Head of caudate nucleus (tissue), 42 donors: ENCODE measurements at regions not wholly inside any gene's neighbourhood (a gene's known extent, or its start where the extent isn't known, plus 50 kb on each side); places are given as distances from the start of the nearest gene placed in this dataset.
"Not testable (repeated sequence)": the region's sequence is repeated elsewhere in the genome, so short reads cannot be mapped to it uniquely, and the experiment has no call there.

Source experiments
- DNase-seq, 42 donors: peaks; one replicate each; pipeline versions ENCODE4 v3.0.0 to v3.0.0-alpha.2; 2020 to 2021; ENCODE audit warnings: mixed read lengths in 7 of 42
- intact Hi-C: fragments of 100-400 bp; cut with DNase I; formaldehyde crosslinking; loops from one replicate; pipeline ENCODE4 v1.15.0; 2022

DNA sequence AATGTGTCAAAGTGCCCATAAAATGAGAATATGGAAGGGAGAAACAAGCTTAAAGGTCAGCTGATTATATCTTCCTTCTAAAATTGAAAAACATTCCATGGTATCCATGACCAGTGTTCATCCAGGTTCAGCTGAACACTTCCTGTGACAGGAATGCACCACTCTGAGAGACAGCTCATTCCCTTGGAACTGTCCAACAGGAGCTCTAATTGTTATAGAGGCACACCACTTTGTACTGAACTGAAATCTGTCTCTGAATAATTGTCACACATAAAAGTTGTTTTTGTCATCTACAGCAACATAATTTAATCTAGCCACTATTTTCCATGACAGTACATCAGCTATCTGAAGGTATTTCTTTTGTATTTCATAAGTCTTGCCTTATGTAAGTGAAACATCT lies 195.9 kb upstream of the ZNF804A start:
- intact Hi-C loops, result no loop called here
- no peak for DNase-seq

DNA sequence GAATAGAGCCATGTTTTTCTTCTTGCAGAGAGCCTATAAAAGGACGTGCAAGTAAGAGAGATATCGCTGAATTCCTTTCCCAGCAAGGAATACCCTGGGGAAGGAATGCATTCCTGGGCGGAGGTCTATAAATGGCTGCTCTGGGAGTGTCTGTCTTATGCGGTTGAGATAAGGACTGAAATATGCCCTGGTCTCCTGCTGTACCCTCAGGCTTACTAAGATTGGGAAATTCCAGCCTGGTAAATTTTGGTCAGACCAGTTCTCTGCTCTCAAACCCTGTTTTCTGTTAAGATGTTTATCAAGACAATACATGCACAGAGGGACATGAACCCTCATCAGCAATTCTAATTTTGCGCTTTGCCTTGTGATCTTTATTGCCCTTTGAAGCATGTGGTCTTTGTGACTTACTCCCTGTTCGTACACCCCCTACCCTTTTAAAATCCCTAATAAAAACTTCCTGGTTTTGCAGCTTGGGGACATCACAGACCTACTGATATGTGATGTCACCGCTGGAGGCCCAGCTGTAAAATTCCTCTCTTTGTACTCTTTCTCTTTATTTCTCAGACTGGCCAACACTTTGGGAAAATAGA lies 191.2 kb upstream of the ZNF804A start:
- DNase-seq, intact Hi-C loops: not testable (repeated sequence)

- DNase-seq, result no peak
- intact Hi-C loops, result no loop called here
Observed at GRCh38 chr2:184410160-184410559, 188.2 kb upstream of the ZNF804A start.

GRCh38 chr2:184413221-184413620 lies 185.1 kb upstream of the ZNF804A start:
- intact Hi-C loops, result no loop called here
- no peak for DNase-seq

DNA sequence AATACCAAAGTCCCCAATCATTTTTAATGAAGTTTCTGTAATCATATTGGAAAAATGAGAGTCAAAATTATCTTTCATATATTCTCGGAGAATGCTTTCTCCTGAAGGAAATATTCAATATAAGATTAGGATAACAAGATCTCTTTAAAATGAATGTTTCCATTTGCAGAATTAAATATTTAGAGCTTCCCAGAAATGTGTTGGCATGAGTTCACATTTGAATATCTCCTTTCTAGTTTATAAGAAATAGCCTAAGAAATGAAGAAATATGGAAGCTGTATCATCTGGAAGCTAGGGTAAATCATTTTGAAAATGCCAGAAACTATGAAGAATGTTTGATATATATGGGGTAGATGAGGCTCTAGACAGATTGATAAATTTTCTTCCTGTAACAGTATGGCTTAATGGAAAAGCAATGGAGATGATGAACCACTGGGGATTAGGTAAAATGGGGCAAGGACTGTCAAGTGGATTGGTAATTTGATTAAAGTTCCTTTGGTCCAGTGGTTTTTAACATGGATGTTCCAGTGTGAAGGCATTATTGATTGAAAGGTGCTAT lies 184.6 kb upstream of the ZNF804A start:
- no peak for DNase-seq
- intact Hi-C loops, result no loop called here

DNA sequence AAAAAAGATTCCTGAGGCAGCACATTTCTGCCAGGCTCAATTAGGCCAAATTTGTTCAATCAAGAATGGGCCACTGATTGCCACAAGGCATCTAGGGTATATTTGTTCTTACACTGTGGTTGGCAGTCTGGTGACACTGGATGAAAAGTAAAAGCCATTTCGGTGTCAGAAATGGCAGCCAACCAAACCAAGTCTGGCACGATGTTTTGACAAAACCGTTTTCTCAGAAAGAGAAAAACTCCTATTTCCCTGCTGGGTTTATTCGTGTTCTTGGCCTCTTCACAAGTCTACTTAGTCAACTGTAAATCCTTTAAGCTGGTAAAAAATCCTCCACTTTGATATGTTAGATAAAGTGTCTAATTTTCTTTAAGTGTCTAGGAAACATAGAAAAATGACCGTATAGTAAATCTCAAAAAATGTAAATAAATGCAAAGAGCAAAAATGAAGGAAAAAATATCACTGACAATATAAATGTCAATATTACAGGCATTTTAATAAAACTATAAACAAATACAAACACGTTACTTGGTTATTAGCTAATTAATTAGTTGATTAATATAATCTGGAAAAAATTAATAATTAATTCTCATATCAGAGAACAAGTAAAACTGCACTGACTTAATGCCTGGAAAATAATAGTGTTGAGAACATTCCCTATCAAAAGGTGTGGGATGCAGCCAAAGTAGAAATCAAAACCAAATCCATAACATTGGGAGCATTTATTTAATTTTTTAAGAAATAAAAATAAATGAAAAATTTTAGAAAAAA lies 182.0 kb upstream of the ZNF804A start:
- DNase-seq, result peak in 3 of 42 donors; percentile 2 to 10 (median 3)
- intact Hi-C loops, result no loop called here

DNA sequence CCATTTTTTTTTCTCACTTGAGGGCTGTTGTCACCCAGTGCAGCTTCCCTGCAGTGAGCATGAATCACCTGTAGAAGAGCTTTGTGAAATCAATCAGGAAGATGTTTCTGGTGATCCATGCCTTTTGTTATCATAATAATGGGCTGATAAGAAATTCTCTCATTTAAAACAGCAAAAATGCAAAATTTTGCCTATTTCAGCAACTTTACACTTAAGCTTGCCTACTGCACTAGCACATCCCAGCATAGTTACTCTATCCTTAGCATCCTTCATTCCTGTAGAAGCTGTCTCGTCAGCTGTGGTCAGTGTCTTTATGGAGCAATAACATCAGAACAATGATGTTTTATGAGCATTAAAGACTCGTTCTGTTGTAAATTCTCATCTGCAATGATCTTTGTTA lies 178.6 kb upstream of the ZNF804A start:
- DNase-seq, result no peak
- intact Hi-C loops, result no loop called here

GRCh38 chr2:184421456-184421855 lies 176.9 kb upstream of the ZNF804A start:
- intact Hi-C loops, DNase-seq: not testable (repeated sequence)

GRCh38 chr2:184425083-184425482 lies 173.2 kb upstream of the ZNF804A start:
- DNase-seq, result no peak
- intact Hi-C loops, result no loop called here

GRCh38 chr2:184444217-184444616 lies 154.1 kb upstream of the ZNF804A start:
- intact Hi-C loops, result no loop called here

DNA sequence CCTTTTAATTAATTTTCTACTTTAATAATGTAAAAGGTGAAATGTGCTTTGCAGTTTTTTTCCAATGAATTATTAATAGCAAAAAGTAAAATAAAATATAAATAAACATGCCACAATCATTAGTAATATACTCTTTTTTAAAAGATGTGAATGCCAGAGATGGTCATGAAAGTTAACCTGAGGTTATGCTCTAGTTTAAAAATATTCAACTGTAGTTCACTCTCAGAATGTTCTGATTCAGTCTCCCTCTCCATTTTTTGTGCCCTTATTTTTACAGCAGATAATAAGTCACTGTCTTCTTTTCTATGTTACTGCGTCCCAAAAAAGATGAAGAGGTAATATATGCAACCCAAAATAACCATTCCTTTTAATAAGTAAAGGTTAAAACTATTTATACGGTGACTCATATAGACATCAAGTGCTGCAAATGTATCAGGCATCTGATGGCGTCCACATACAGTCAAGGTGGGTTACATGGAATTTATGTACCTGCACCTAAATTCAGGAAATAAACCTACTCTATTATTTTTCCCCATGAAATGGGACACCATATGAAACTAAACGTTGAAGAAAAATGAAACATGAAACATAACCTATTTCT lies 153.6 kb upstream of the ZNF804A start:
- intact Hi-C loops, result no loop called here
- DNase-seq, result peak in 3 of 42 donors; percentile 2 to 11 (median 7)

More at GRCh38 chr2:184444217-184444616, 154.1 kb upstream of the ZNF804A start:
- peak in 11 of 42 donors; percentile 9 to 51 (median 23) for DNase-seq

- intact Hi-C loops, result no loop called here
- DNase-seq, result no peak
Observed at GRCh38 chr2:184449760-184450159, 148.6 kb upstream of the ZNF804A start.

DNA sequence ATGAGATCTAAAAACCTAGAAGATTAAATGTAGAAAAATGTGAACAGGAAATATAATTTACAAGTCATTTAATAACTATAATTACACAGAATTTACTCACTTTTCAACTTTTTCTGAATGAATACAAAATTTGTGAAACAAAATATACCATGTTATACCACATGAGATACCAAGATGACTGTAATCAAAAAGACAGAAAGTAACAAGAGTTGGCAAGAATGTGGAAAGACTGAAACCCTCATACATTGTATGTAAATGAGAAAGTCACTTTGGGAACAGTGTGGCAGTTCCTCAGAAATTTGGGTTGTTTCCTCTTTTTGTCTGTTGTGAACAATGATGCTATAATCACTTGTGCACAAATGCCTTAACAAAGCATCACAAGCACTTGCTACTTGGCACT lies 145.4 kb upstream of the ZNF804A start:
- intact Hi-C loops, result no loop called here
- DNase-seq, result no peak

GRCh38 chr2:184455624-184456023 lies 142.7 kb upstream of the ZNF804A start:
- DNase-seq, result no peak
- intact Hi-C loops, result no loop called here

- intact Hi-C loops, DNase-seq: not testable (repeated sequence)
Observed at GRCh38 chr2:184456693-184457092, 141.6 kb upstream of the ZNF804A start.

DNA sequence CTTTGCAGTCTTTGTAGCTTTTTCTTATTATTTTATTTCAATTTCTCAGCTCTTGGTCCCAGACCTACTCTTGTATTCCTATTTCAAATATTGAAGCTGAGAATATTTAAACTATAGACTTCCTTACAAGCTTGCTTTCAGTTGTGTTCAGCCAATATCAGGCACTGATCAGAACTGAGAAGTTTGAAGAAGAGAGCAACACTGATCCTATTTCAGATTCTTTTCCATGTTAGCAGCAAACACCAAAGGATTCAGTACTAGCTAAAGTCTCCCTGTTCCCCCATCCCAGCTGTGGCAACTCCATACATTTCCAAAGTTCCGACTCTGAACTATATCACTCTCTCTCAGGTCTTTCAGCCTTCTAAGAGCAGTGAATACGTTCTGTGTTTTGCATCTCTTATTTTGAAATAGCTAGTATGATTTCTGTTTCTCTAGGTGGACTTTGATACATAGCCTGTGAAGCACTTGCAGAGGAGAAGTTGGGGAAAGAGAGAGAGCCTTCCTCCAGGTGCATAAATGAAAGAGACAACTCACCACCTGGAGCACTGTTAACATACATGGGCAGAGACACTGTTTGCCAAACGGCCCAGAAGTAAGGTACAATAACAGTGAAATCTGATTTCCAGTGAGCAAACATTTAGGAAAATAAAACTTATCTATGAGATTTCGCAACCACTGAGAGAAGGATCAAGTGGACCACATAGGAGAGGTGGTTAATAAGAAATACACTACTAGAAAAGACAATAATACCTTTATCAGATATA lies 135.0 kb upstream of the ZNF804A start:
- DNase-seq, result no peak
- intact Hi-C loops, result no loop called here

- DNase-seq, result no peak
- intact Hi-C loops, result no loop called here
Observed at GRCh38 chr2:184463866-184464248, 134.5 kb upstream of the ZNF804A start.

DNA sequence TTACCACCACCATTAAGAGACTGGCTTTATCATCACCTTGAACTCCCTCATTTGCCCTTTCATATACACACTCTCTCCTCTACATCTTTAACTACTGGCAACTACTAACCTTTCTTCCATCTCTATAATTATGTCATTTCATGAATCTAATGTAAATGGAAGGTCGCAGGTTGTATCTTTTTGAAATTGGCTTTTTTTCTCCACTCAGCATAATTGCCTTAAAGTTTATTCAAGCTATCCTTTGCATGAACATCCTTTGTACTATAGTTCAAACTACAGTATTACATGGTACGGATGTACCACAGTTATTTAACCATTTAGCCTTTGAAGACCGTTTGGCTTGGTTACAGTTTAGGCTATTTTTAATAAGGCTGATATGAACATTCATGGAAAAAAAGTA lies 129.5 kb upstream of the ZNF804A start:
- intact Hi-C loops, result no loop called here
- no peak for DNase-seq

DNA sequence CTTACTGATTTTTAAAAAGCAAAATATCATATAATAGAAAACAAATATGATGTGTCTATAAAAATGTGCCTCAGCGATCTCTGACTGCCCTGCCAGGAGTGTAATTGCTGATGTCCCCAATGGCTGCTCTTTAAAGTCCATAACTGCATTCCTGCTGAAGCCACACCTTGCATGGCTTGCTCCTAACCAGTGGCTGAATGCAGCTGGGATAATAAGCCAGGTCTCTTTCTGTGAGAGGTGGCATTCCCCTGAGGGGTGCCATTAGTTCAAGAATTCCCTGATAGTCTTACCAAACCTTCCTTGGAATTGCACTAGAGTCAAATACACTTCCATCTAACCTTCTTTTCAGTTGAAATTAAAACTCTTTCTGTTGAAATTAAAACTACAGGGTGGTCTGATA lies 125.8 kb upstream of the ZNF804A start:
- no peak for DNase-seq
- intact Hi-C loops, result no loop called here

DNA sequence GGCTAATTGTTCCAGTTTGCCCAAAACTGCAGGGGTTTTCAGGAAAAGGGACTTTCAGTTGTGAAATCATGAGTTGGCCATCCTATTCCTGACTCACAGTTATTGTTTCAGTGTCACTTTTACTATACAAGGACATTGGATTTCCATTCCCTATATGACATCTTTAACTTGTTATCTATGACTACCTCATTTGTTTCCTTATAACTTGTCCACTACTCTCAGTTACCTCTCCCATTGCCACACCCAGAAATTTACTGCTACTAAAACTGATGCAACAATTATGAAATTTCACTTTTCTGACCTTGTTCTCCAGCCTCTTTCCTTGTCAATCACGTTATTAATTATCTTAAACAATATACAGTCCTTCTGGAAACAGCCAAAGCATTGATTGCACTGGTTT lies 116.5 kb upstream of the ZNF804A start:
- intact Hi-C loops, result no loop called here
- DNase-seq, result no peak
